ENCODE measurements at regions not wholly inside any gene's neighbourhood (a gene's known extent, or its start where the extent isn't known, plus 50 kb on each side); places are given as distances from the start of the nearest gene placed in this dataset.

GRCh38 chr7:130932667-130933432, 198.8 kb upstream of the KLF14 start:
- no peak for TF ChIP-seq EZH2 (IDR thresholded peaks at IDR 0.05; ENCODE audit: borderline replicate concordance, low read length)
- TF ChIP-seq, protein P1, sequence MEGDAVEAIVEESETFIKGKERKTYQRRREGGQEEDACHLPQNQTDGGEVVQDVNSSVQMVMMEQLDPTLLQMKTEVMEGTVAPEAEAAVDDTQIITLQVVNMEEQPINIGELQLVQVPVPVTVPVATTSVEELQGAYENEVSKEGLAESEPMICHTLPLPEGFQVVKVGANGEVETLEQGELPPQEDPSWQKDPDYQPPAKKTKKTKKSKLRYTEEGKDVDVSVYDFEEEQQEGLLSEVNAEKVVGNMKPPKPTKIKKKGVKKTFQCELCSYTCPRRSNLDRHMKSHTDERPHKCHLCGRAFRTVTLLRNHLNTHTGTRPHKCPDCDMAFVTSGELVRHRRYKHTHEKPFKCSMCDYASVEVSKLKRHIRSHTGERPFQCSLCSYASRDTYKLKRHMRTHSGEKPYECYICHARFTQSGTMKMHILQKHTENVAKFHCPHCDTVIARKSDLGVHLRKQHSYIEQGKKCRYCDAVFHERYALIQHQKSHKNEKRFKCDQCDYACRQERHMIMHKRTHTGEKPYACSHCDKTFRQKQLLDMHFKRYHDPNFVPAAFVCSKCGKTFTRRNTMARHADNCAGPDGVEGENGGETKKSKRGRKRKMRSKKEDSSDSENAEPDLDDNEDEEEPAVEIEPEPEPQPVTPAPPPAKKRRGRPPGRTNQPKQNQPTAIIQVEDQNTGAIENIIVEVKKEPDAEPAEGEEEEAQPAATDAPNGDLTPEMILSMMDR (conservative IDR thresholded peaks at IDR 0.05 in 1 of 2, IDR thresholded peaks at IDR 0.05 in 1 of 2; ENCODE audit: extremely low read depth in 1 of 2, insufficient read depth in 1 of 2, low read depth in 1 of 2, low read length in 2 of 2), result no peak

Data from mammary epithelial cell (primary cell).